DLD1 (cell line): ENCODE measurements at regions not wholly inside any gene's neighbourhood (a gene's known extent, or its start where the extent isn't known, plus 50 kb on each side); places are given as distances from the start of the nearest gene placed in this dataset.

Source experiments
- in situ Hi-C: cut with HindIII; loops from 2 replicates; pipeline ENCODE4 v1.10.0; 2017; ENCODE audit warnings: low sequenced_read_pairs

DNA sequence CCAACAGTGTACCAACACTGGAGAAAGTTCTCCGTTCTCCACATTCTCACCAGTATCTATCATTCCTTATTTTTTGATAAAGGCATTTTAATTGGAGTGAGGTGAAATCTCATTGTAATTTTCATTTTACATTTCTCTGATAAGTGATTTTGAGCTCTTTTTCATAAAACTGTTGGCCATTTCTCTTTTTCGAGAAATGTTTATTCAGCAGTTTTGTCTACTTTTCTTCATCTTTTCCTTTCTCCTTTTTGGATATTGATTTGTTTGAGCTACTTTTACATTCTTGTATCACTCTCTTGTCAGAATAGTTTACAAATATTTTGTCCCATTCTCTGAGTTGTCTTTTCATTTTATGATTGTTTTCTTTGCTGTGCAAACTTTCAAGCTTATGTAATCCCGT lies 555.2 kb downstream of the COL12A1 start:
- in situ Hi-C loops, result no loop called here

- in situ Hi-C loops, result no loop called here
Observed at GRCh38 chr6:74646461-74646860, 559.4 kb downstream of the COL12A1 start.

GRCh38 chr6:74645108-74645849 lies 560.6 kb downstream of the COL12A1 start:
- in situ Hi-C loops, result no loop called here

DNA sequence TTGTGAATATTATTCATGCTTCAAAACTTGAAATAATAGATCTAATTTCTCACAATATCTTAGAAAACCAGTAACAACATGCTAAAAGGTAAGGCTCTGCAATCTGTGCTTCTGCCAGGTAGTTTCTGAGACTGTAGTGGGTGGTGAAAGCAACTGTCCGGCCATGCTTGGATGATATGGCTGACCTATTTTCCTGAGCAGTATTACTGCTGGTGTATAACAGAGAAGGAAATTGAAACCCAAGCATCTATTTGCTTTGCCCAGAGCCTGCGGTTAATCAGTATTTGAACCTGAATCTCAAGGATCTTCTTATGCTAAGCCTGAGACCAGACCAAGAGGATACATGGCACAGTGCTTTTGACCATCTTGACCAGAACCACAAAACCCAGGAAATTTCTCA lies 563.8 kb downstream of the COL12A1 start:
- in situ Hi-C loops, result no loop called here

DNA sequence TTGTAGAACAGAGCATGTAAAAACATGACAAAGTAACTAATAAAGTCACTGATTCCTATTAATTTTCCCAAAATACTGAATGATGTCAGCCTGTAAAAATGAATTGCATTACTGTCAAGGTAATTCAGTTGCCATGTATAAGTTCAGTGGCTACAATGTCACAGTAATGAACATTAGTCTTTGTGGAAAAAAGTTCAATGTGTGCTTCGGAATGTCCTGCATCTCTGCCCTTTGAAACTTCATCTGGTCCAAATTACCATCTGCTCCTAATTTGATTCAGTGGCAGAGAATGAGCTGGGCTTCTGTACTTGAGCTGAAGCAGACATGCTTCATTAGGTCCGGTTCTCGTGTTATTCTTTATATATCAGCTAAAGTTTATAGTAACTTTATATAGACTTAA lies 567.4 kb downstream of the COL12A1 start:
- in situ Hi-C loops, result no loop called here

GRCh38 chr6:74632196-74632875 lies 573.5 kb downstream of the COL12A1 start:
- in situ Hi-C loops, result no loop called here

- in situ Hi-C loops, result no loop called here
Observed at GRCh38 chr6:74631564-74631963, 574.3 kb downstream of the COL12A1 start.

- in situ Hi-C loops, result no loop called here
Observed at GRCh38 chr6:74626288-74626687, 579.6 kb downstream of the COL12A1 start.

DNA sequence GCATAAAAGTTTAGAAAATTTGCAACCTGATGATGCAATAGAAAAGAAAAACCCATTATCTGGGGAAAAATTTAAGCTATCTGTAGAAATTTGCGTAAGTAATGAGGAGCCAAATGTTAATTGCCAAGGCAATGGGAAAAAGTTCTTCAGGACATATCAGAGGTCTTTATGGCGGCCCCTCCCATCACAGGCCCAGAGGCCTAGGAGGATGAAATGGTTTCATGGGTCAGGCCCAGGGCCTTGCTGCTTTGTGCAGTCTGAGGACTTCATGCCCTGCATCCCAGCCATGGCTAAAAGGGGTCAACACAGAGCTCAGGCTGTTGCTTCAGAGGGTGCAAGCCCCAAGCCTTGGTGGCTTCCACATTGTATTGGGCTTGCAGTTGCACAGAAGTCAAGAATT lies 582.8 kb downstream of the COL12A1 start:
- in situ Hi-C loops, result no loop called here

GRCh38 chr6:74611220-74611619 lies 594.6 kb downstream of the COL12A1 start:
- in situ Hi-C loops, result no loop called here

- in situ Hi-C loops, result no loop called here
Observed at GRCh38 chr6:74610352-74610751, 595.5 kb downstream of the COL12A1 start.

DNA sequence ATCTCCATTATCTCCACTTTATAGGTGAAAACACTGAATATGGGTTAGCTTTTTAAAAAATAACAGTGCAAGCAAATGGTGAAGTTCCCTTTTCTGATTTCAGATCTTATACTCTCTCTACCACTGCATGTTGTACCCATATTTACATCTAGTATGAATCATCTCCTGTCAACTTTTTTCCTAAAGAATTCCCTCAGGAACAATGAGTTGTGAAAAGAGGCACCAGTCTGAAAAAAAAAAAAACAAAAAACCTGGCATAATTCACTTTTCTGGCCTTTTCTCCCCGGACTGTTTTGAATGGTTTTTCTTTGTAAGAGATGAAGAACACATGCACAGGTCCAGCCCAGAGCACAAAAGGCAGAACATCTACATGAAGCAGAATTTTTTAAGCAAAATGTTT lies 596.0 kb downstream of the COL12A1 start:
- in situ Hi-C loops, result no loop called here

DNA sequence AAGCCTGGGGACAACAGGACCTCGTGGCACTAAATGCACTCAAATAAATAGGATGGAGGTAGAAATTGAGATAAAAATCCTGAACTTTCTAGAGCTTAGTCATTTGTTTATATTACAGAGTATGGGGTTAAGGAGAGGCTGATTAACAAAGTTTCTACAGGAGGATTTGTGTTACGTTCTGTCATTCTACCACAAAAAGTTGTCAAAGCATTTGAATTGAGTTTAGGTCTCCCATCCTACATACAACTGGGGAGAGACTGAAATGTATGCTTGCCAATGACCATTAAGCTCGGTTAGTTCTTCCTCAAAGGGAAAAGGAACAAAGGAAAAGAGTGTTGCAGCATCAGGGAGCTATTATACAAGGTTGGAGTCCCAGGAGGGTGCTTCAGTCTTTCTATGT lies 597.9 kb downstream of the COL12A1 start:
- in situ Hi-C loops, result no loop called here

GRCh38 chr6:74607468-74607867 lies 598.4 kb downstream of the COL12A1 start:
- in situ Hi-C loops, result no loop called here

- in situ Hi-C loops, result no loop called here
Observed at GRCh38 chr6:74606582-74607071, 599.2 kb downstream of the COL12A1 start.

DNA sequence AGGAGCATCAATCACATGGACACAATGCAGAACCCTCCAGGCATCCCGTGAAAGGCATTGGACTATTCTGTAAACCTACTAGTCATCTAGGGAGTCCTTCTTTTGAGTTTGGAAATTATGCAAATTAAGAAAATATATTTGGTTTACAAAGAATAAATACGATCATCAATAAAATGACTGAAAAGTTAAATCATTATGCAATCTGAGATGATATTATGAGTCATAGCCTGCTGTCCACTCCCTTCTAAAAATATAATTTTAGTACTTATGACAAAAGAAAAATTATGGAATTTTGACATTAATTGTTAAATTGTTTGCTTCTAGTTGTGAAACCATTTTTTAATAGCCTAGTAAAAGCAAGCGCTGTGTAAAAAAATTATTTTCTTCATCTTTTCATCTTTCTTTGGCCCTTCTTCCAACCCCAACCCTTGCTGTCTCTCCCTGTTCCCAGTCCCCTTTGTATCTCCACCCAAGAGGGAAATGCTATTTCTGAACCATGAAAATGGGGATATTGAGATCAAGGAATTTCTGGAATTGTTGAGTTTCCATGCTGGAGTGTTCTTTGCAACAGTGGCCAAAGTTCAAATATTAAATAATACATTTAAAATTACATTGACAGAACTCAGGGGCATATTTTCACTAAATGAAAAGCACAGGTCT lies 599.8 kb downstream of the COL12A1 start:
- in situ Hi-C loops, result no loop called here

DNA sequence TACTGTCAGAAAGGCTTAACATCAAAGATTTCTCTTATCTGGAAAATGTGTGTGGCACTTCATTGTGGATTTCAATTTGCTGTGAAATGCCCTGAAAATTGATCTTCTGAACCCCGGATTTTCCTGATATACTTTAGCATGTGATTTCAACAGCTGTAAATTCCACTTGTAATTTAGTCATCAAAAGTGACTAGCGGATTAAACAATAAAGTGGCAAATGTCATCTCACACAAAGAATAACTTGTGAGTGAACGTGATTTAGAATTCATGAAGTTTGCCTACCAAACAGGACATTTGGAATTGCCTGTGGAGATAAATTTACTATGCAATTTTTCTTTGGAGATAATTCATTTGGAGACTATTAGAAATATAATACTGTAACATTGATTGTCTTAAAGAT lies 601.6 kb downstream of the COL12A1 start:
- in situ Hi-C loops, result no loop called here

DNA sequence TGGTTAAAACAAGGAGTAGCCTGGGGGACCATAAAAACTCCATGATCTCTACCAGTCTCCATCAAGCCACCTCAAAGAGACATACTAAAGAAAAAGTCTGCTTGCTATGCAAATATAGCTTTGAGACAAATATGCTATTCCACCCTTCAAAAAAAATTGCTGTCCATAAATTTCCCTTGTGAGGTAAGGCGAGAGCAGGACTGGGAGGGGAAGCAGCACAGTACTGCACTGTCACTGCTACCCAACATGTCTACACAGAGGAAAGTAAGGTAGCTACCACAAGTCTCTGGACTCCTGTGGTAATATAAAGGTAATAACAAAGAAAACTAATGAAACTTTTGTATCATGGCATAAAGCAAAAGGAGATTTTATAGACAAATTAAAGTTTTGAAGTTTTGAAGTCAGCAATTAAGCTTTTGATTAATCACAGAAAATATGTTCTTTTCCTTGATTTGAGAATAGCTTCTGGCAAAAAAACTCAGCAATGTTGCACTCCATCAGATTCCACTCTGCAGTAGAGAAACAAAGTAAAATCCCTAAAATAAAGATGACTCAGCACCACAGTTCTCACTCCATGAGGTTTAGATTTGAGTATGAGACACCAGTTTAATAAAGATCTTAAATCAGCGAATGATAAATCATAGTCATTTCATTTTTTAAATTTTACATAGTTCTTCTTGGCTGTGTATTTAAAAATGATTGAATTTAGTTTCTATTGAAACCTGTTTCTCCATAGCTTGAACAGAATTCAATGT lies 602.4 kb downstream of the COL12A1 start:
- in situ Hi-C loops, result no loop called here

GRCh38 chr6:74602206-74602605 lies 603.6 kb downstream of the COL12A1 start:
- in situ Hi-C loops, result no loop called here

- in situ Hi-C loops, result no loop called here
Observed at GRCh38 chr6:74598462-74599393, 607.1 kb downstream of the COL12A1 start.
